Astrocyte of the cerebellum (primary cell): ENCODE measurements at regions not wholly inside any gene's neighbourhood (a gene's known extent, or its start where the extent isn't known, plus 50 kb on each side); places are given as distances from the start of the nearest gene placed in this dataset.

Experiments used
- DNase-seq: peaks from one replicate; pipeline ENCODE4 v3.0.0-alpha.2; 2011; ENCODE audit warnings: low read depth
- H3K4me3 ChIP-seq: 2 replicates; pipeline ENCODE4 v1.5.1; 2011; ENCODE audit warnings: mild to moderate bottlenecking, low read depth, low read length, moderate library complexity
- CTCF ChIP-seq: IDR thresholded peaks from 2 replicates; pipeline ENCODE4 v1.5.1; 2012; ENCODE audit warnings: low read length, low read depth, moderate library complexity, mild to moderate bottlenecking; ENCODE audit errors: missing control alignments
- in situ Hi-C: cut with HindIII; loops from 2 replicates; pipeline ENCODE4 v1.10.0; 2017; ENCODE audit warnings: low sequenced_read_pairs

DNA sequence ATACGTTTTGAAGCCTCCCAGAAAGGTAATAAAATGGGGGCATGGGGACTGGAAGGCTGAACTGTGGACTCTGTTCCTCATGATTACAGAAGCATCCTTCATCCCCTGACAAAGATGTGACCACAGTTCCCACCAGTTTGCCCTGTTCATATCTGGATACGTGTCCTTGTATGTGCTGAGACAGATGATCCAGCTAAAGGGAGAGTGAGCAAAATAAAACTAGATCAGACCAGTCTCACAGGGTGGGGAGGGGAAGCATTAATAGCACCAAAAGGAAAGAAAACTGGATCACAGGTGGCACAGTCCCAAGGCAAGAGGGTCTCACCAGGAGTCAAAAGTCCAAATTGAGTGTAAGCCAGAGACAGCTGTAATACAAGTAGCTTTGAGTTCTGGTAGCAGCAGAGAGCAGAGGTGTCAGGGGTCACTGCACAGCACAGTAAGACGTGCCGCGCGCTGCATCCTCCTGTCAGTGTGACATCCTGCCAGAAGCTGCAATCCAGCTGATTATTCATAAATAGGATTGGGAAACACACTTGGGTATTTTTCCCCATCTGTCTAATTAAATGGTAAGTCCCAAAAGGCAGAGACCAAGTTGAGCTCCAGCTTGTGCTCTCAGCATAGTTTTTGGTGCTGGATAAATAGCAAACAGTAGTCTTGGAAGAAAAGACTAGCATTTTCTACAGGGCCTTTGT is 560.0 kb upstream of the CFAP20DC start:
- no peak for TF ChIP-seq CTCF
- no peak for DNase-seq
- in situ Hi-C loops, result no loop called here
- H3K4me3 ChIP-seq, result no peak overlapping the region

DNA sequence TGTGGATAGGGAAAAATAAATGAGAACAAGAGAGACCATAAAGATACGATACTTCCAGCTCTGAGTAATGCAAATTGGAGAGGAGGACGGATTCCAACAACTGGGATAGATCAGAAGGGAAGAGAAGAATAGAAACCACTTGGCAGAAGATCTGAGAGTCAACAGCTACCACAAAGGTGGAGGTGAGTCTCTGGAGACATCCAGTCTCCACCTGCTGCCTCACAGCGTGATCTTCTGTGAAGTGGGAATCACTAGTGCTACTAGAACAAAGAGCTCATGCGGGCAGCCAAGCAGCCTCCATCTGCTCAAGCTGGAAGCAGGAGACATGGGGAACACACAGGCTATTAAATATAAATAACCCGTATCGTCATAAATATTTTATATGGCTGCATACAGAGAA is 558.5 kb upstream of the CFAP20DC start:
- in situ Hi-C loops, result no loop called here
- no peak overlapping the region for H3K4me3 ChIP-seq
- DNase-seq, result no peak
- no peak for TF ChIP-seq CTCF

DNA sequence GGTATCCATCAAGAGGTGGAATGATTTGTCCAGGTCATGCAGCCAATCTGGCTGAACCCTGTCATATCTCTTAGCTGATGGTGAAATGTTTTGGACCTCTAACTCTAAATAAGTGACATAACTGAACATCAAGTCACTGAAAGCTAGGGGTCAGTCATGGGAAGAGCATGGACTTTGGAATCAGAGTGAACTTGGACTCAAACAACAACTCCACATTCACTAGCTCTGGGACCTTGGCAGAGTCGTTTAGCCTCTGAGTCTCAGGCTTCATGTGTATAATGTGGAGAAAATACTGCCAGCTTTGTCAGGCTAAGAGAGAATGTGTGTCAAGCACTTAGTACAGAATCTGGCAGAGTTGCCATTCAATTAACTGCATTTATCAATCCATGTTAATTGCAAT is 557.8 kb upstream of the CFAP20DC start:
- H3K4me3 ChIP-seq, result no peak overlapping the region
- TF ChIP-seq CTCF, result no peak
- in situ Hi-C loops, result no loop called here
- no peak for DNase-seq

DNA sequence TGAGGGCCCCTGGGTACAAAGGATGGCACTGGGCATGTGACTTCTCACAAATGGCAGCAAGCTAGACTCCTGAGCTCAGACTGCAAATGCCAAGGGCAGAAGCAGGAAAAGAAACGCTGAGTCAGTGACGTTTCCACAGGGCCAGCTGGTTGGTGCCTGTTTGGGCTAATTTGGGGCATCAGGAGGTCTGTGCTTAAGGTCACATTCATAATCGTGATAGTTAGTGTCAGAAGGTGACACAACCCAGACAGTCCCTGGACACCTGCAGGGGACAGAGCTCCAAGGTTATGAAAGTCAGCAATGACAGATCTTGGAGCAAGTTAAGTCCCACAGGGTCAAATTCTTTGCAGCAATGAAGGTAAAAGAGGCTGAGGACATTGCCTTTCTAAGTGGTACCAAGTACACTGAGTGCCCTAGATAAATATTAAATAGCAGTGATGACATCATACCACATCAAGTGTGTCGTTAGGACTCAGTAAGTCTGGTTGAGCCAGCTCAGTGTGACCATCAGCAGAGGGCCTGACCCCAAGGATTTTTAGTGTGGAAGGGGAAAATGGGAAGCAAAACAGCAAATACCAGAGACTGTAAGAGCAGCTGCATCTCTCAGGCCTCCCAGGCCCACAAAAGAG is 556.9 kb upstream of the CFAP20DC start:
- TF ChIP-seq CTCF, result no peak
- H3K4me3 ChIP-seq, result no peak overlapping the region
- DNase-seq, result no peak
- in situ Hi-C loops, result no loop called here

- DNase-seq, result no peak
- TF ChIP-seq CTCF, result no peak
- in situ Hi-C loops, result no loop called here
- H3K4me3 ChIP-seq, result no peak overlapping the region
These were observed 556.2 kb upstream of the CFAP20DC start for GRCh38 chr3:59605944-59606534.

DNA sequence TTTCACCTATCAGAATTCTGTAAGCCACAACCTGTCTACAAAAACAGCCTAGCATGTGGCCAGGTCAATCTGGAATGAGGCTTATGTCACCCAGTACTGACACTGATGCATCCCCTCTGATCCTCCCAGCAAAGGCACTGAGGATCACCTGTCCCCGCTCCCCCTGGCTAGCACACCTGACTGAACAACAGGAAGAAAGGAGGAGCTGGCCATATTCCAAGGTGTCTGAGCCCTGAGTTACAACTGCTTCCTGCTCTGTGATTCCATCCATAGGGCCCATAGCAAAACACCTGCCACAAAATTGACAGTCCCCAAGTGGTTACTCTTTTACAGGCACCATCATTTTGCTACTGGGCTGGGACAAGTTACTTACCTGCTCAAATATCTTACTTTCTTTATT is 555.5 kb upstream of the CFAP20DC start:
- DNase-seq, result no peak
- no peak for TF ChIP-seq CTCF
- H3K4me3 ChIP-seq, result no peak overlapping the region
- in situ Hi-C loops, result no loop called here
